ENCODE measurements at regions not wholly inside any gene's neighbourhood (a gene's known extent, or its start where the extent isn't known, plus 50 kb on each side); places are given as distances from the start of the nearest gene placed in this dataset.

GRCh38 chr5:23216345-23216744 lies 291.1 kb upstream of the PRDM9 start:
- no peaks in the 10 kb centered on the region for H3K4me1 ChIP-seq
- WGBS, 2 donors: 78 to 83% methylated on average over 5 of the region's 5 CpGs
- H3K27me3 ChIP-seq: no peaks in the 10 kb centered on the region
- H3K4me3 ChIP-seq: no peak overlapping the region
- no peaks in the 10 kb centered on the region for H3K36me3 ChIP-seq
- ATAC-seq (ENCODE audit: low FRiP score in 2 of 2) (no peak), DNase-seq (no peak)
- H3K9me3 ChIP-seq: no peaks in the 10 kb centered on the region
- no peak for TF ChIP-seq EP300 (IDR thresholded peaks at IDR 0.05)
- no peak for TF ChIP-seq POLR2AphosphoS5 (IDR thresholded peaks at IDR 0.05)
- no peak for TF ChIP-seq POLR2A (IDR thresholded peaks at IDR 0.05)
- TF ChIP-seq CTCF (IDR thresholded peaks at IDR 0.05): no peak
- H3K27ac ChIP-seq: no peak overlapping the region

- H3K4me3 ChIP-seq: no peak overlapping the region
- no peaks in the 10 kb centered on the region for H3K4me1 ChIP-seq
- no peak for TF ChIP-seq POLR2AphosphoS5 (IDR thresholded peaks at IDR 0.05)
- no peak for TF ChIP-seq POLR2A (IDR thresholded peaks at IDR 0.05)
- TF ChIP-seq CTCF (IDR thresholded peaks at IDR 0.05): peak; percentile 12 to 55 (median 39)
- no peak for TF ChIP-seq EP300 (IDR thresholded peaks at IDR 0.05)
- no peak for DNase-seq
- peak; percentile 43 to 66 for ATAC-seq (ENCODE audit: low FRiP score in 2 of 2)
- WGBS, 2 donors: 0% methylated on average over 1 of the region's 1 CpG
- H3K9me3 ChIP-seq: no peaks in the 10 kb centered on the region
- H3K27ac ChIP-seq: no peak overlapping the region
- H3K27me3 ChIP-seq: no peaks in the 10 kb centered on the region
- no peaks in the 10 kb centered on the region for H3K36me3 ChIP-seq
Observed at GRCh38 chr5:23208959-23209431, 298.4 kb upstream of the PRDM9 start.

GRCh38 chr5:23204111-23204510 lies 303.3 kb upstream of the PRDM9 start:
- Histone ChIP-seq H3K4me3 (no peak overlapping the region), H3K9me3 (no peaks in the 10 kb centered on the region), H3K4me1 (no peaks in the 10 kb centered on the region), H3K36me3 (no peaks in the 10 kb centered on the region), H3K27ac (no peak overlapping the region), H3K27me3 (no peaks in the 10 kb centered on the region)
- ATAC-seq (ENCODE audit: low FRiP score in 2 of 2): no peak
- no peak for DNase-seq
- no peak for TF ChIP-seq POLR2AphosphoS5 (IDR thresholded peaks at IDR 0.05)
- no peak for TF ChIP-seq CTCF (IDR thresholded peaks at IDR 0.05)
- TF ChIP-seq POLR2A (IDR thresholded peaks at IDR 0.05): no peak
- no peak for TF ChIP-seq EP300 (IDR thresholded peaks at IDR 0.05)

- Histone ChIP-seq H3K27ac (no peak overlapping the region), H3K36me3 (no peaks in the 10 kb centered on the region), H3K9me3 (no peaks in the 10 kb centered on the region), H3K27me3 (no peaks in the 10 kb centered on the region), H3K4me1 (no peaks in the 10 kb centered on the region), H3K4me3 (no peak overlapping the region)
- no peak for TF ChIP-seq EP300 (IDR thresholded peaks at IDR 0.05)
- no peak for TF ChIP-seq POLR2A (IDR thresholded peaks at IDR 0.05)
- TF ChIP-seq POLR2AphosphoS5 (IDR thresholded peaks at IDR 0.05): no peak
- no peak for TF ChIP-seq CTCF (IDR thresholded peaks at IDR 0.05)
- 64 to 74% methylated on average over 7 of the region's 7 CpGs for whole genome bisulfite sequencing, 2 donors
- no peak for DNase-seq
- no peak for ATAC-seq (ENCODE audit: low FRiP score in 2 of 2)
Observed at GRCh38 chr5:23169660-23170416, 316.7 kb upstream of the CDH12 start.

GRCh38 chr5:23164971-23165370 lies 311.8 kb upstream of the CDH12 start:
- no peak for ATAC-seq (ENCODE audit: low FRiP score in 2 of 2)
- TF ChIP-seq CTCF (IDR thresholded peaks at IDR 0.05) (no peak), POLR2A (IDR thresholded peaks at IDR 0.05) (no peak), POLR2AphosphoS5 (IDR thresholded peaks at IDR 0.05) (no peak), EP300 (IDR thresholded peaks at IDR 0.05) (no peak)

More at GRCh38 chr5:23164971-23165370, 311.8 kb upstream of the CDH12 start:
- no peaks in the 10 kb centered on the region for H3K4me1 ChIP-seq
- H3K36me3 ChIP-seq: no peaks in the 10 kb centered on the region
- H3K4me3 ChIP-seq: no peak overlapping the region
- no peaks in the 10 kb centered on the region for H3K27me3 ChIP-seq
- no peaks in the 10 kb centered on the region for H3K9me3 ChIP-seq
- H3K27ac ChIP-seq: no peak overlapping the region
- no peak for DNase-seq
